C4-2B (cell line): ENCODE measurements at regions not wholly inside any gene's neighbourhood (a gene's known extent, or its start where the extent isn't known, plus 50 kb on each side); places are given as distances from the start of the nearest gene placed in this dataset.

Experiments
- H3K27ac ChIP-seq: fragments of 450-650 bp; 2 replicates; pipeline ENCODE4 v1.5.1; 2017
- CTCF ChIP-seq: fragments of 450-650 bp; conservative IDR thresholded peaks from 2 replicates; pipeline ENCODE4 v1.5.1; 2017; ENCODE audit warnings: mild to moderate bottlenecking
- ZFX ChIP-seq: fragments of 450-650 bp; IDR thresholded peaks from 2 replicates; pipeline ENCODE4 v1.6.1; 2017

DNA sequence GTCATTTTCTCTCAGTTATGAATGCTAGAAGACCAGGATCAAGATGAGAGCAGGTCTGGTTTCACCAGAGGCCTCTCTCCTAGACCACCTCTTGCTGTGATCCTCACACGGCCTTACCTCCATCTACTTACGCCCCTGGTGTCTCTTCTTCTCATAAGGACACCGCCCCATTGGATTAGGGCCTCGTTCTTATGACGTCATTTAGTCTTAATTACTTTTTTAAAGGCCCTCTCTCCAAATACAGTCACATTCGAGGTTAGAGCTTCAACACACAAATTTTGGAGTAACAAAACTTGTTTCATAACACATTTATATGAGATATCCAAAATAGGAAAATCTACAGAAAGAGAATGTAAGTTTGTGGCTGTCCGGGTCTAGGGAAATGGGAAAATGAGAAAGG lies 391.0 kb upstream of the PITX2 start:
- no peak for TF ChIP-seq ZFX
- no peak for TF ChIP-seq CTCF
- H3K27ac ChIP-seq, result no peak overlapping the region

- TF ChIP-seq ZFX (no peak), CTCF (no peak)
- H3K27ac ChIP-seq, result no peak overlapping the region
Observed at GRCh38 chr4:111014537-111014936, 391.7 kb upstream of the PITX2 start.

DNA sequence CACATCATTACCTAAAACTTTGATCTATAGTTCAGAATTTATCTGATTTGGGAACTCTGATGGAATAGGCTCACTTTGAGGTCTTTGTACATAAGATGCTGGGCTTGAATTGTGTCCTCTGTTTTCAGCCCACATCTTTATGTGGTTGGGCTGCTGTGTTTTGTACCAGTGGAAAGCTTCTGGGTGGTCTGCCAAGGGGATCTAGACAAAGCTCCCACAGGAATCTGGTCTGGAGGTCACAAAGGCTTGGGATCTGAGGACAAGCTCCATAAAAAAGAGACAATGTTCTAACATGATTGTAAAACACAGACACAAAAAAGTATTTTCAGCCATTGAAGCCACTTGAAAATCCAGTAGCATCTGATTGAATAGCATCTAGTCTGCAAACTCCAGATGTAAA lies 393.5 kb upstream of the PITX2 start:
- TF ChIP-seq CTCF (no peak), ZFX (no peak)
- no peak overlapping the region for H3K27ac ChIP-seq

GRCh38 chr4:111018216-111018615 lies 395.3 kb upstream of the PITX2 start:
- H3K27ac ChIP-seq, result no peak overlapping the region
- TF ChIP-seq CTCF (no peak), ZFX (no peak)

DNA sequence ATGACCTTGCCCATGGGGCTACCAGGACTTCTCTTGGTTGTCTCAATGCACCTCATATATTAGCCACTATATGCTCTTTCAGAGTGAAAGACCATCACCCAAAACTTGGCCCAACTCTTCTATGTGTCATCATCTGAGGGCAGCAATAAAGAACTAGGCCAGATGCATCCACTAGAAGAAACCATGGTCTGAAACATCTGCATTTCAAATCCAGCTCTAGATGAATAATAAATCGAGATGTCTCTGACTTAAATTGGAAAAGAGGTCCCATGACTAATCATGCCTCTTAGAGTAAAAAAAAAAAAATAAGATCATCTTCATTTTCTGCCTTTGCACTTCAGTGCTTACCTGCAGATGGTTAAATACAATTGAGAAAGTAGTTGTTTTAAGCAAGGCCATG lies 397.6 kb upstream of the PITX2 start:
- TF ChIP-seq ZFX (no peak), CTCF (no peak)
- H3K27ac ChIP-seq, result no peak overlapping the region

- H3K27ac ChIP-seq, result no peak overlapping the region
- no peak for TF ChIP-seq ZFX
- TF ChIP-seq CTCF, result no peak
Observed at GRCh38 chr4:111020961-111021360, 398.1 kb upstream of the PITX2 start.

DNA sequence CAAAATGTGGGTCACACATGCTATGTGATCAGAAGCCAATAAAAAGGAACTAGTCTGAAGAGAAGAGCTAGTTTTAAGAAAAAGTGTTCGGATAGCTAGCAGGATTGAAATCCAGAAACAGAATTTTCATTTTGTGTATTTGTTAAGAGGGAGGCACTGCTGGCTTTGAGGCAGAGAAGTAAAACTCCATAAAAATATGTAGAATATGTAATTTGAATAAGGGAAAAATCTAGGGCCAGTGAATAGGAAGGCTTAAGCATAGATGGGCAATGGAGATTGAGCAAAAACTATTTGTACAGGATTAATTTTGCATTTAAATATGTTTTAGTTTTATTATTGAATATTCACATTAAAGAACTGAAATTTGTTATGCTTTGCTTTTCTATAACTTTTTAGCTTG lies 399.9 kb upstream of the PITX2 start:
- TF ChIP-seq CTCF (no peak), ZFX (no peak)
- H3K27ac ChIP-seq, result no peak overlapping the region

GRCh38 chr4:111027526-111027925 lies 404.6 kb upstream of the PITX2 start:
- TF ChIP-seq CTCF, result no peak
- H3K27ac ChIP-seq, result no peak overlapping the region
